HCT116 (cell line): ENCODE measurements at regions not wholly inside any gene's neighbourhood (a gene's known extent, or its start where the extent isn't known, plus 50 kb on each side); places are given as distances from the start of the nearest gene placed in this dataset.

ENCODE experiments used
- ATAC-seq: fragments of 200-7000 bp; cut with Tn5 transposase; 2 replicates; pipeline ENCODE4 v1.9.1; 2020; ENCODE audit warnings: mild to moderate bottlenecking, moderate library complexity
- BruUV-seq: library from RNA; stranded (reverse); fragments of 400-500 nt; replicated peaks from 2 replicates; lab custom pipeline; 2021; lab: Mats Ljungman, UMichigan
- CTCF ChIA-PET: fragments of 300-600 bp; sonication (Branson Sonifier 250); formaldehyde crosslinking; loops from one replicate; lab custom pipeline; 2021; ENCODE audit warnings: antibody characterized with exemption; lab: Charles Lee
- POLR2A ChIA-PET: fragments of 300-600, 350-600 bp; sonication (Branson Sonifier 250); formaldehyde crosslinking; loops from one replicate; lab custom pipeline; 2021; ENCODE audit warnings: antibody characterized with exemption; lab: Charles Lee
- RAD21 ChIA-PET, 2 experiments: fragments of 300-600 bp; sonication (Branson Sonifier 250); formaldehyde crosslinking; loops; one replicate each; lab custom pipeline; 2023; ENCODE audit warnings: low total read pairs in 2 of 2; ENCODE audit not compliant: uncharacterized antibody in 2 of 2, unreplicated experiment in 2 of 2, low non-redundant PET in 1 of 2; lab: Charles Lee
- DNase-seq: peaks from one replicate; pipeline ENCODE4 v3.0.0-alpha.2; 2010; ENCODE audit warnings: low read depth, low spot score
- H2AFZ ChIP-seq: fragments of 200-600 bp; shearing (Covaris generic), sonication (generic); 2 replicates; pipeline ENCODE4 v1.6.1; 2017; ENCODE audit warnings: low read depth, mixed run types, mixed read lengths, antibody characterized with exemption, low read length; ENCODE audit not compliant: poor library complexity, severe bottlenecking
- H3K27ac ChIP-seq: 2 replicates; pipeline ENCODE4 v1.5.1; 2012; ENCODE audit warnings: low read depth, low read length
- H3K27me3 ChIP-seq: fragments of 200-600 bp; sonication (generic); 2 replicates; pipeline ENCODE4 v1.6.1; 2016; ENCODE audit warnings: mixed run types, low read length, mixed read lengths; ENCODE audit not compliant: insufficient read depth
- H3K36me3 ChIP-seq, 2 experiments: fragments of 200-500 bp in 1 of 2; fragments of 200-600 bp in 1 of 2; sonication (Bioruptor generic) in 1 of 2; sonication (generic) in 1 of 2; 2 replicates each; pipeline versions ENCODE4 v1.5.1 to v1.6.1; 2014 to 2016; ENCODE audit warnings: low read length in 2 of 2, inconsistent platforms in 1 of 2, mixed read lengths in 1 of 2, mixed run types in 1 of 2; ENCODE audit not compliant: insufficient read depth in 2 of 2, control insufficient read depth in 1 of 2
- H3K4me1 ChIP-seq, 2 experiments: fragments of 200-600 bp in 1 of 2; sonication (generic) in 1 of 2; 2 replicates each; pipeline versions ENCODE4 v1.5.1 to v1.6.1; 2012 to 2017; ENCODE audit warnings: low read length in 2 of 2, inconsistent platforms in 1 of 2, mild to moderate bottlenecking in 1 of 2, mixed read lengths in 1 of 2, mixed run types in 1 of 2, moderate library complexity in 1 of 2; ENCODE audit not compliant: insufficient read depth in 2 of 2, control insufficient read depth in 1 of 2
- H3K4me2 ChIP-seq: fragments of 200-600 bp; sonication (generic); 2 replicates; pipeline ENCODE4 v1.6.1; 2017; ENCODE audit warnings: mixed run types, low read length, mixed read lengths
- H3K4me3 ChIP-seq, 2 experiments: fragments of 200-600 bp in 1 of 2; sonication (generic) in 1 of 2; replicated peaks in 1 of 2; 2 replicates each; pipeline ENCODE4 v1.5.1; 2011 to 2016; ENCODE audit warnings: low read length in 2 of 2, control low read depth in 1 of 2, low read depth in 1 of 2, mild to moderate bottlenecking in 1 of 2, mixed read lengths in 1 of 2, mixed run types in 1 of 2
- H3K79me2 ChIP-seq: fragments of 200-600 bp; sonication (generic); 2 replicates; pipeline ENCODE4 v1.6.1; 2017; ENCODE audit warnings: mild to moderate bottlenecking, mixed run types, low read length, moderate library complexity, mixed read lengths; ENCODE audit not compliant: insufficient read depth
- H3K9ac ChIP-seq: fragments of 200-600 bp; sonication (generic); 2 replicates; pipeline ENCODE4 v1.6.1; 2016; ENCODE audit warnings: low read length, mixed read lengths
- H3K9me2 ChIP-seq: fragments of 200-600 bp; sonication (generic), shearing (Covaris generic); 2 replicates; pipeline ENCODE4 v1.6.1; 2017; ENCODE audit warnings: mixed run types, mild to moderate bottlenecking, moderate library complexity; ENCODE audit not compliant: insufficient read depth
- H3K9me3 ChIP-seq, 2 experiments: fragments of 200-500 bp in 1 of 2; fragments of 200-600 bp in 1 of 2; sonication (Bioruptor generic) in 1 of 2; sonication (generic) in 1 of 2; 2 replicates each; pipeline ENCODE4 v1.6.1; 2014 to 2017; ENCODE audit warnings: low read length in 2 of 2, mixed read lengths in 2 of 2, inconsistent platforms in 1 of 2, low read depth in 1 of 2, mild to moderate bottlenecking in 1 of 2, mixed run types in 1 of 2, moderate library complexity in 1 of 2; ENCODE audit not compliant: control insufficient read depth in 1 of 2, insufficient read depth in 1 of 2
- H4K20me1 ChIP-seq: fragments of 200-600 bp; sonication (generic), shearing (Covaris generic); 2 replicates; pipeline ENCODE4 v1.6.1; 2017; ENCODE audit warnings: mixed run types, mild to moderate bottlenecking, moderate library complexity; ENCODE audit not compliant: insufficient read depth
- CEBPB ChIP-seq: IDR thresholded peaks from 2 replicates; pipeline ENCODE4 v1.6.1; 2012; ENCODE audit warnings: low read depth
- EGR1 ChIP-seq: IDR thresholded peaks from 2 replicates; pipeline ENCODE4 v1.6.1; 2012; ENCODE audit warnings: low read depth
- ELF1 ChIP-seq: IDR thresholded peaks from 2 replicates; pipeline ENCODE4 v1.6.1; 2012; ENCODE audit warnings: low read depth, borderline replicate concordance
- EZH2phosphoT487 ChIP-seq: fragments of 200-600 bp; IDR thresholded peaks from 2 replicates; pipeline ENCODE4 v1.6.1; 2018; ENCODE audit warnings: antibody characterized with exemption, borderline replicate concordance
- JUND ChIP-seq: IDR thresholded peaks from 2 replicates; pipeline ENCODE4 v1.6.1; 2012
- TCF7L2 ChIP-seq: IDR thresholded peaks from 2 replicates; pipeline ENCODE4 v1.7.0; 2011; ENCODE audit warnings: borderline replicate concordance, inconsistent platforms; ENCODE audit not compliant: insufficient read depth, insufficient read length; ENCODE audit errors: extremely low read depth
- ZBTB33 ChIP-seq: IDR thresholded peaks from 2 replicates; pipeline ENCODE4 v1.6.1; 2011; ENCODE audit warnings: mild to moderate bottlenecking, low read length, moderate library complexity; ENCODE audit not compliant: insufficient replicate concordance; ENCODE audit errors: extremely low read depth
- ZFX ChIP-seq: fragments of 450-650 bp; IDR thresholded peaks from 2 replicates; pipeline ENCODE4 v1.6.1; 2017
- intact Hi-C: fragments of 100-400 bp; cut with micrococcal nuclease; formaldehyde crosslinking; loops from 2 replicates; pipeline ENCODE4 v1.10.0; 2022
- TF ChIP-seq, protein P1 (sequence below): IDR thresholded peaks from 2 replicates; pipeline ENCODE4 v1.6.1; 2012

- TF ChIP-seq ZBTB33 (no peak), ZFX (no peak), EZH2phosphoT487 (no peak), CEBPB (no peak), TCF7L2 (no peak), JUND (no peak), EGR1 (no peak)
- TF ChIP-seq, protein P1, sequence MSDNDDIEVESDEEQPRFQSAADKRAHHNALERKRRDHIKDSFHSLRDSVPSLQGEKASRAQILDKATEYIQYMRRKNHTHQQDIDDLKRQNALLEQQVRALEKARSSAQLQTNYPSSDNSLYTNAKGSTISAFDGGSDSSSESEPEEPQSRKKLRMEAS = no peak
- TF ChIP-seq, all 23 proteins: peak for 0
Measured at GRCh38 chr2:221103930-221104329, 468.2 kb downstream of the EPHA4 start (continued).

GRCh38 chr2:221104361-221104811 is 467.7 kb downstream of the EPHA4 start:
- no TSS peak for BruUV-seq
- Histone ChIP-seq H3K4me3 (no peak overlapping the region), H3K27me3 (peaks cover 5% of the 10 kb centered on the region; the same call in 1 of the 2 replicates), H3K36me3 (no peaks in the 10 kb centered on the region), H3K9ac (no peak overlapping the region), H3K9me2 (no peaks in the 10 kb centered on the region), H3K4me2 (no peak overlapping the region), H3K4me1 (no peaks in the 10 kb centered on the region), H4K20me1 (no peaks in the 10 kb centered on the region), H3K27ac (no peak overlapping the region), H3K79me2 (no peaks in the 10 kb centered on the region), H3K9me3 (no peaks in the 10 kb centered on the region), H2AFZ (no peak overlapping the region)
- TF ChIP-seq JUND = no peak
- no peak for TF ChIP-seq ELF1
- TF ChIP-seq, protein P1 = no peak
- ATAC-seq (no peak), DNase-seq (no peak)
- ChIA-PET POLR2A (no interaction called here), RAD21 (no interaction called here), CTCF (no interaction called here)
- intact Hi-C loops = no loop called here
